ENCODE measurements at regions not wholly inside any gene's neighbourhood (a gene's known extent, or its start where the extent isn't known, plus 50 kb on each side); places are given as distances from the start of the nearest gene placed in this dataset.

DNA sequence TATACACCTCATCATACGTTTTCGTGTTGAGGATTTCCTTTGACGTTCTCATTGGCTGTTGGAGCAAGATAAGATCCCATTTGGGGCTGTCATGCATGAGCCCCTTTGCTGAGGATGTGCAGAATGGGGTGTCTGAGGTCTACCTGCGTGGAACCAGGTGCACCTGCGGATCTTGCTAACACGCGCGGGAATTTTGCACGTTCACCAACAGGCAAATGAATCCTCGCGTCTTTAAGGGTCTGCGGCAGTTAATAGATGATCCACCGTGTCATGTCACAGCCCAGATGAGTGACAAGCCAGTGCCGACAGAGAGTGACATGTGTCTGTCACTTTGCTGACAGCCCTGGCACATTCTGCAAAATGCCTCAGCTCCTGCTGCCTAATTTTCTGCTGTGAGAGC lies 56.3 kb upstream of the SHOX start:
- no peaks in the 10 kb centered on the region for H3K4me1 ChIP-seq
- no peak overlapping the region for H3K4me3 ChIP-seq
- no peak overlapping the region for H3K27ac ChIP-seq
- TF ChIP-seq POLR2A (IDR thresholded peaks at IDR 0.05), result no peak
- no peak for TF ChIP-seq CTCF (IDR thresholded peaks at IDR 0.05)
- H3K9me3 ChIP-seq, result no peaks in the 10 kb centered on the region
- H3K27me3 ChIP-seq, result no peaks in the 10 kb centered on the region
- no peaks in the 10 kb centered on the region for H3K36me3 ChIP-seq
- no peak for DNase-seq

- DNase-seq, result no peak
- TF ChIP-seq POLR2A (IDR thresholded peaks at IDR 0.05) (no peak), CTCF (IDR thresholded peaks at IDR 0.05) (no peak)
- H3K9me3 ChIP-seq, result no peaks in the 10 kb centered on the region
These were observed 55.8 kb upstream of the SHOX start for GRCh38 chrX:574830-575229.

GRCh38 chrX:576904-577560 lies 53.6 kb upstream of the SHOX start:
- no peak for TF ChIP-seq CTCF (IDR thresholded peaks at IDR 0.05)
- no peak for TF ChIP-seq POLR2A (IDR thresholded peaks at IDR 0.05)
- no peak overlapping the region for H3K27ac ChIP-seq
- no peaks in the 10 kb centered on the region for H3K36me3 ChIP-seq
- no peaks in the 10 kb centered on the region for H3K9me3 ChIP-seq
- no peaks in the 10 kb centered on the region for H3K27me3 ChIP-seq
- no peaks in the 10 kb centered on the region for H3K4me1 ChIP-seq
- DNase-seq, result no peak
- no peak overlapping the region for H3K4me3 ChIP-seq

More at GRCh38 chrX:574830-575229, 55.8 kb upstream of the SHOX start:
- Histone ChIP-seq H3K4me3 (no peak overlapping the region), H3K36me3 (no peaks in the 10 kb centered on the region), H3K4me1 (no peaks in the 10 kb centered on the region), H3K27ac (no peak overlapping the region), H3K27me3 (no peaks in the 10 kb centered on the region)

DNA sequence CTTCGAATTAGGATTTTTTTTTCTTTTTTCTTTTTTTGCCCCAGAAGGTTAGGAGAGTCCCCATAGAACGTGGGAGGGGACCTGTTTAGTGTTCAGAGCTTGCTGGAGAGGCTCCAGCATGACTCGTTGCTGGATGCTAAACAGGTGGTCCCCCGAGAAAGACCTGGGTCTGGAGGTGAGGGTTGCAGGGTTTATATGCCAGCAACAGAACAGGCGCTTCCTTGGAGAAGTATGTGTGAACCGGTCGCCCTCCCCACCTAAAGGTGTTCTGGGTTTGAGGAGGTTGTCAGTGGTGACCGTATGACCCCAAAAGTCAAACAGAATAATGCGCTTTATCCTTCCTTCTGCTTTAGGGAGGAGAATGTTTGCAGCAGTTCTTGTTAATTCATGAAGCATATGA lies 52.1 kb upstream of the SHOX start:
- no peak for TF ChIP-seq POLR2A (IDR thresholded peaks at IDR 0.05)
- no peak for TF ChIP-seq CTCF (IDR thresholded peaks at IDR 0.05)
- no peaks in the 10 kb centered on the region for H3K27me3 ChIP-seq
- H3K27ac ChIP-seq, result no peak overlapping the region
- no peaks in the 10 kb centered on the region for H3K9me3 ChIP-seq
- H3K36me3 ChIP-seq, result no peaks in the 10 kb centered on the region
- H3K4me3 ChIP-seq, result no peak overlapping the region
- no peaks in the 10 kb centered on the region for H3K4me1 ChIP-seq
- no peak for DNase-seq

GRCh38 chrX:580030-580429 lies 50.6 kb upstream of the SHOX start:
- Histone ChIP-seq H3K4me3 (no peak overlapping the region), H3K36me3 (no peaks in the 10 kb centered on the region), H3K27ac (no peak overlapping the region), H3K4me1 (no peaks in the 10 kb centered on the region), H3K27me3 (no peaks in the 10 kb centered on the region), H3K9me3 (no peaks in the 10 kb centered on the region)
- TF ChIP-seq POLR2A (IDR thresholded peaks at IDR 0.05), result no peak
- no peak for TF ChIP-seq CTCF (IDR thresholded peaks at IDR 0.05)
- no peak for DNase-seq

Small RNA genes in the stretch of these regions (small RNA-seq; reads per million reads assigned to genes)
- gene KRT18P53, result 0 reads per million in 2 donors

Measured in Peyer's patch (tissue), 4 donors.